ENCODE measurements at regions not wholly inside any gene's neighbourhood (a gene's known extent, or its start where the extent isn't known, plus 50 kb on each side); places are given as distances from the start of the nearest gene placed in this dataset.

DNA sequence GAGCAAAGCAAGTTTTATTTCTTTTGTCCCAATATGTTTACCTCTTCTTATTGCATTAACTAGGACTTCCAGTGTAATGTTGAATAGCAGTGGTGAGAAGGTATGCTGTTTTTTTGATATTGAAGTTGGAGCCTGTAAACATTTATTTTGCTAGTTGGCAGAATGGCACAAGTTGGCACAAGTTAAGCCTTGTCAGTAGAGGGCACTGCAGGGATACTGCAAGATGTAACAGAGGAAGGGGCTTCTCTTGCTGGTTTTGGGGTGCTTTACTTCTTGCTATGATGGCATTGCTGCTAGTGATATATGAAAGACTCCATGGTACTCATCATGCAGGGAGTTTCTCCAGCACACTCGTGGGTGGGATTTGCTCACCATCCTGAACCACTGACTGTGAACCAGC, 327.3 kb upstream of the ARX start:
- no peaks in the 10 kb centered on the region for H3K27me3 ChIP-seq (ENCODE audit: insufficient read depth, poor library complexity, severe bottlenecking)
- TF ChIP-seq, protein P1, sequence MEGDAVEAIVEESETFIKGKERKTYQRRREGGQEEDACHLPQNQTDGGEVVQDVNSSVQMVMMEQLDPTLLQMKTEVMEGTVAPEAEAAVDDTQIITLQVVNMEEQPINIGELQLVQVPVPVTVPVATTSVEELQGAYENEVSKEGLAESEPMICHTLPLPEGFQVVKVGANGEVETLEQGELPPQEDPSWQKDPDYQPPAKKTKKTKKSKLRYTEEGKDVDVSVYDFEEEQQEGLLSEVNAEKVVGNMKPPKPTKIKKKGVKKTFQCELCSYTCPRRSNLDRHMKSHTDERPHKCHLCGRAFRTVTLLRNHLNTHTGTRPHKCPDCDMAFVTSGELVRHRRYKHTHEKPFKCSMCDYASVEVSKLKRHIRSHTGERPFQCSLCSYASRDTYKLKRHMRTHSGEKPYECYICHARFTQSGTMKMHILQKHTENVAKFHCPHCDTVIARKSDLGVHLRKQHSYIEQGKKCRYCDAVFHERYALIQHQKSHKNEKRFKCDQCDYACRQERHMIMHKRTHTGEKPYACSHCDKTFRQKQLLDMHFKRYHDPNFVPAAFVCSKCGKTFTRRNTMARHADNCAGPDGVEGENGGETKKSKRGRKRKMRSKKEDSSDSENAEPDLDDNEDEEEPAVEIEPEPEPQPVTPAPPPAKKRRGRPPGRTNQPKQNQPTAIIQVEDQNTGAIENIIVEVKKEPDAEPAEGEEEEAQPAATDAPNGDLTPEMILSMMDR (IDR thresholded peaks at IDR 0.05; ENCODE audit: poor library complexity, severe bottlenecking), result no peak
- no peak for ATAC-seq (ENCODE audit: low read depth)

DNA sequence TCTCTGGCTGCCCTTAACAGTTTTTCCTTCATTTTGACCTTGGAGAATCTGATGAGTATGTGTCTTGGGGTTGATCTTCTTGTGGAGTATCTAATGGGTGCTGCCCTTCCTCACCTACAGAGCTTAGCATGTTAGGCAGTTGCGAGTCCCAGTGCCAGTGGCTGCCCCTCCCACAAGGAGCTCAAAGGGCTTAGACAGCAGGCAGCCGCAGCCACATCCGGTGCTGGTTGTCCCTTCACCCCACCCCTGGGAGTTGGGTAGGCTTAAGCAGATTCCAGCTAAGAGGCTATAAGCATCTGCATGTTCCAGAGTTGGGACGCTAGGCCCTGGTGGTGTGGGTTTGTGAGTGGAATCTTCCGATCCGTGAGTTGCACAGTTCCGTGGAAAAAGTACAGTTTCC, 322.1 kb upstream of the ARX start:
- Histone ChIP-seq H3K4me1 (ENCODE audit: insufficient read depth, poor library complexity, severe bottlenecking) (no peaks in the 10 kb centered on the region), H3K36me3 (ENCODE audit: low read depth) (no peaks in the 10 kb centered on the region), H3K27ac (ENCODE audit: poor library complexity, severe bottlenecking) (no peak overlapping the region), H3K9me3 (ENCODE audit: severe bottlenecking) (no peaks in the 10 kb centered on the region), H3K4me3 (ENCODE audit: severe bottlenecking) (no peak overlapping the region), H3K27me3 (ENCODE audit: insufficient read depth, poor library complexity, severe bottlenecking) (no peaks in the 10 kb centered on the region)
- ATAC-seq (ENCODE audit: low read depth) (no peak), DNase-seq (ENCODE audit: low spot score) (no peak)
- TF ChIP-seq, protein P1 (IDR thresholded peaks at IDR 0.05; ENCODE audit: poor library complexity, severe bottlenecking), result no peak

More for the DNA sequence above, 327.3 kb upstream of the ARX start:
- Histone ChIP-seq H3K27ac (ENCODE audit: poor library complexity, severe bottlenecking) (no peak overlapping the region), H3K9me3 (ENCODE audit: severe bottlenecking) (no peaks in the 10 kb centered on the region), H3K36me3 (ENCODE audit: low read depth) (no peaks in the 10 kb centered on the region), H3K4me3 (ENCODE audit: severe bottlenecking) (no peak overlapping the region), H3K4me1 (ENCODE audit: insufficient read depth, poor library complexity, severe bottlenecking) (no peaks in the 10 kb centered on the region)
- no peak for DNase-seq (ENCODE audit: low spot score)

DNA sequence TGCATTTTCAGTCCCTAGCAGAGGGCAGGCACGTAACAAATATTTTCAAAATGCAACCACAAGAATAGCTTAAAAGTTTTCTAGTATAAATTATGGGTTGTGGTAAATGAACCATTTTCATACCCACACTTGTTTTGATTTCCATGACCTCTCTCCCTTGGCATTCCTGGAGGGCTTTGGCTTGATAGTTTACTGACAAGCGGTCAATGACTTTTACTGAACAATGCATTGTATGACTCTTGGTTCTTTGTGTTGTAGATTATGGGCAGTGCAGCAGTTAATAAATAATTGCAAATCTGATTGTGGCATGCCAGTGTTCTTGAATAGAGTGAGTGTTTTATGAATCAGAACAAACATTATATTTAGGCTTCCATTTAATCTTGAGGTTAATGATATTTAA, 285.2 kb upstream of the ARX start:
- ATAC-seq (ENCODE audit: low read depth) (no peak), DNase-seq (ENCODE audit: low spot score) (no peak)
- H3K27me3 ChIP-seq (ENCODE audit: insufficient read depth, poor library complexity, severe bottlenecking), result no peaks in the 10 kb centered on the region
- no peak overlapping the region for H3K4me3 ChIP-seq (ENCODE audit: severe bottlenecking)
- no peaks in the 10 kb centered on the region for H3K4me1 ChIP-seq (ENCODE audit: insufficient read depth, poor library complexity, severe bottlenecking)
- H3K27ac ChIP-seq (ENCODE audit: poor library complexity, severe bottlenecking), result no peak overlapping the region
- H3K36me3 ChIP-seq (ENCODE audit: low read depth), result no peaks in the 10 kb centered on the region
- no peaks in the 10 kb centered on the region for H3K9me3 ChIP-seq (ENCODE audit: severe bottlenecking)
- TF ChIP-seq, protein P1 (IDR thresholded peaks at IDR 0.05; ENCODE audit: poor library complexity, severe bottlenecking), result no peak

DNA sequence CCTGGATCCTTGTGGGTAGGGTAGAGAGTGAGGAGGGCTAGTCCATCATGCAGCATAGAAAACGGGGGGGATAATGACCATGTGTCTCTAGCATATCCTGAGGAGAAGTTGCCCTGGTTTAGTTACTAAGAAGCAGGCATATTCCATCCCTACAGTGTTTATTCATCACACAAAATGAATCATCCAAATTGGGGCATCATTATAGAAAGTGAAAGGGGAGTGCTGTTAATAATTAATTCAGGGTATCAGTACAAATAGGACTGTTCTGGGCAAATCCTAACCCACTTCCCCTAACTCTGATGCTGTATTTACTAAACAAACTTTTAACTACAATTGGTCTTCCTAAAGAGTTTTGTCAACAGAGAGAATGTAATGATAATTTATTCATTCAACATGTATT, 281.1 kb upstream of the ARX start:
- DNase-seq (ENCODE audit: low spot score), result no peak
- Histone ChIP-seq H3K27ac (ENCODE audit: poor library complexity, severe bottlenecking) (no peak overlapping the region), H3K36me3 (ENCODE audit: low read depth) (no peaks in the 10 kb centered on the region), H3K27me3 (ENCODE audit: insufficient read depth, poor library complexity, severe bottlenecking) (no peaks in the 10 kb centered on the region), H3K4me3 (ENCODE audit: severe bottlenecking) (no peak overlapping the region), H3K9me3 (ENCODE audit: severe bottlenecking) (no peaks in the 10 kb centered on the region), H3K4me1 (ENCODE audit: insufficient read depth, poor library complexity, severe bottlenecking) (no peaks in the 10 kb centered on the region)
- ATAC-seq (ENCODE audit: low read depth), result no peak
- TF ChIP-seq, protein P1 (IDR thresholded peaks at IDR 0.05; ENCODE audit: poor library complexity, severe bottlenecking), result no peak

DNA sequence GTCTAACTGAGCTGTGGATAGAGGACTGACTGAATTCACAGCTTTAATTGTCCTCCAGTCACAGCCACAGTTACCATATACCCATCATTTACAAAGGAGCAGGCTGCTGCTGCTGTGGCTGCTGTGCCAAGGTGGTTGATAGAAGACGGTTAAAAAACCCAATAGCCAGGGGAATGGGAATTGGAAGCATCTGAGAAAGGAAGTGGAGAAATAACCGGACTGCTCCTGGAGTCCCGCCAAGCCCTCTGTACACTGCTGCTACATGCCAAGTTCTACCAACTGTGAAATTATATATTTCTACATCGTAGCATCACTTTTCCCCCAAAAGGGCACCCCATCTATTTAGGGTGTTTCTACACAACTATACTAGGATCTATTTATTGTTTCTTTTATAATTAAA, 279.7 kb upstream of the ARX start:
- DNase-seq (ENCODE audit: low spot score) (no peak), ATAC-seq (ENCODE audit: low read depth) (no peak)
- Histone ChIP-seq H3K27me3 (ENCODE audit: insufficient read depth, poor library complexity, severe bottlenecking) (no peaks in the 10 kb centered on the region), H3K9me3 (ENCODE audit: severe bottlenecking) (no peaks in the 10 kb centered on the region), H3K27ac (ENCODE audit: poor library complexity, severe bottlenecking) (no peak overlapping the region), H3K4me3 (ENCODE audit: severe bottlenecking) (no peak overlapping the region), H3K4me1 (ENCODE audit: insufficient read depth, poor library complexity, severe bottlenecking) (no peaks in the 10 kb centered on the region), H3K36me3 (ENCODE audit: low read depth) (no peaks in the 10 kb centered on the region)
- TF ChIP-seq, protein P1 (IDR thresholded peaks at IDR 0.05; ENCODE audit: poor library complexity, severe bottlenecking), result no peak
